GM12875 (cell line): ENCODE measurements at regions not wholly inside any gene's neighbourhood (a gene's known extent, or its start where the extent isn't known, plus 50 kb on each side); places are given as distances from the start of the nearest gene placed in this dataset.
"Not testable (repeated sequence)": the region's sequence is repeated elsewhere in the genome, so short reads cannot be mapped to it uniquely, and the experiment has no call there.

ENCODE experiments used
- H3K4me3 ChIP-seq: one replicate; pipeline ENCODE4 v1.5.1; 2011; ENCODE audit warnings: low read depth, low read length, control low read depth
- CTCF ChIP-seq: IDR thresholded peaks from 2 replicates; pipeline ENCODE4 v1.5.1; 2011; ENCODE audit warnings: low read depth, mild to moderate bottlenecking, control low read depth, inconsistent platforms, low read length, moderate library complexity, borderline replicate concordance; ENCODE audit not compliant: insufficient read depth

- no peak for TF ChIP-seq CTCF
- H3K4me3 ChIP-seq: no peak overlapping the region
Measured at GRCh38 chr10:29703271-29703670, 68.5 kb upstream of the SVIL start.

- TF ChIP-seq CTCF: no peak
- no peak overlapping the region for H3K4me3 ChIP-seq
Measured at GRCh38 chr10:29702273-29703164, 67.7 kb upstream of the SVIL start.

- TF ChIP-seq CTCF: no peak
- H3K4me3 ChIP-seq: no peak overlapping the region
Measured at GRCh38 chr10:29701306-29701705, 66.5 kb upstream of the SVIL start.

- H3K4me3 ChIP-seq: no peak overlapping the region
- TF ChIP-seq CTCF: no peak
Measured at GRCh38 chr10:29699621-29700020, 64.8 kb upstream of the SVIL start.

- H3K4me3 ChIP-seq: no peak overlapping the region
- TF ChIP-seq CTCF: no peak
Measured at GRCh38 chr10:29698773-29699490, 64.2 kb upstream of the SVIL start.

- not testable (repeated sequence) for H3K4me3 ChIP-seq
Measured at GRCh38 chr10:29696581-29696980, 61.8 kb upstream of the SVIL start.

GRCh38 chr10:29694121-29694520, 59.4 kb upstream of the SVIL start:
- H3K4me3 ChIP-seq: no peak overlapping the region
- TF ChIP-seq CTCF: no peak
